GM21576 (cell line): ENCODE measurements at regions not wholly inside any gene's neighbourhood (a gene's known extent, or its start where the extent isn't known, plus 50 kb on each side); places are given as distances from the start of the nearest gene placed in this dataset.
"Not testable (repeated sequence)": the region's sequence is repeated elsewhere in the genome, so short reads cannot be mapped to it uniquely, and the experiment has no call there.

Source experiments
- ATAC-seq: cut with Tn5 transposase; IDR thresholded peaks from one replicate; pipeline ENCODE4 v1.9.1; 2021; ENCODE audit warnings: mild to moderate bottlenecking, moderate library complexity; ENCODE audit not compliant: unreplicated experiment

DNA sequence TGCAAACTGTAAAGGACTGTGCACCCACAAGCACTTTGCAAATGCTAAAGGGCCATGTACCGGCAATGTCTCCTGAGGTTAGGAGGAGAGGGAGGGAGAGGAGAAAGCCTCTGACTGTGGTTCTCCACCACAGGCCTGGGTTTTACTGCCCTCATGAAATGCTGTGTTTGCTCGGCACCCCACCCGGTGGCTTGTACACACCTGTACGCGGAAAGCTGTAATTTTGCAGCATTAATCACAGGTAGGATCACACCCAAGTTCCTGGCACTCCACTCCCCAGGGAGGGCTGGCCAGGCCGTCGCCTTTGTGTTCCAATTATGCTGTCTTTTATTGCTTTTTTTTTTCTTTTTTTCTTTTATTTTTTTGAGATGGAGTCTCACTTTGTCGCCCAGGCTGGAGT, 78.5 kb upstream of the MYL10 start:
- ATAC-seq = no peak

DNA sequence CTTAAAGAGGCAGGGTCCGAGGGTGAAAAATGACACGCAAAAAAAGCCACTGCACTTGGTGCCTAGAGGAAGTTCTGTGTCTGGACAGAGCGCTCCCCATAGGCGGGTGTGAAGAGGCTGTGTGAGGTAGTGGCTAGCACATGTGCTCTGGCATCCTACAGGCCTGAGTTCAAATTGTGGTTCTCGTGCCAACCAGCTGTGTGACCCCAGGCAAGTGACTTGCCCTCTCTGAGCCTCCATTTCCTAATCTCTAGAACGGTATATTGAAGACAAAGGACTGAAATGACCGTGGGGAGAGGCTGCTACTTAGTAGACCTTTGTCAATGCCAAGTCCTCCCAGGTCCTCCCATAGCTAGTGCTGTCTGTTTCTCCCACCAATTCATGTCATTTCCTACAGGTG, 79.1 kb upstream of the MYL10 start:
- no peak for ATAC-seq

DNA sequence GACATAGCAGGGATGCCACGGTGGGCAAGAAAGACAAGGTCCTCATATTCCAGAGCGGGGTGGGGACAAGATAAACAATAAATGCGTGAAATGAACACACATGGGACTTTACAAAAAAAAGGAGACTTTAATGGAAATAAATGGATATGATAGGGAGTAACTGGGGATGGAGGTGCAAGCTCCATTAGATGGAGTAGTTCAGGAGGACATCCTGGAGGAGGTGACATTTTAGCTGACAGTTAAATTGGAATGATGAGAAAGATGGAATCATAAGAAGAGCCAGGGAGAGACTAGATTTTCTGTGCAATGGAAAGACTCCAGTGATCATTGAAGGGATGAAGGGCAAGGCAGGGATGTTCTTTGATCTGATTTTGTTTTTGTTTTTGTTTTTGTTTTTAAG, 83.6 kb upstream of the MYL10 start:
- ATAC-seq = no peak

DNA sequence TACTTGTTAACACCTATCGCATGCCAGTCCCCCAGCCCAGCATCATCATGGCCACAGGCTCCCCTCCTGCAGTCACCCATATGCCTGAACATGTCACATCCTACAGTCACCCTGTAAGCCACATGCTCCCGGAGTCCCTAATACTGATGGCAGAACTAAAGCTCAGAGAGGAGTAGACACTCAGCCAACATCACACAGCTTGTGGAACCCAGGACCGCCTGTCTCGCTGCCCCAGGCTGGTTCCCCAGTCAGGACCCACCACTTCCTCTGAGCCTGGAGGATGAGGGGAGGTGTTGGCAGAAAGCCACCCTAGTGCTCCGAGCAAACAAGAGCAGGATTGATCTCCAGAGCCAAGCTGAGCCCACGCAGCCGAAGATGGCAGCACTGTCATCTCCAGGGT, 85.0 kb upstream of the MYL10 start:
- no peak for ATAC-seq

DNA sequence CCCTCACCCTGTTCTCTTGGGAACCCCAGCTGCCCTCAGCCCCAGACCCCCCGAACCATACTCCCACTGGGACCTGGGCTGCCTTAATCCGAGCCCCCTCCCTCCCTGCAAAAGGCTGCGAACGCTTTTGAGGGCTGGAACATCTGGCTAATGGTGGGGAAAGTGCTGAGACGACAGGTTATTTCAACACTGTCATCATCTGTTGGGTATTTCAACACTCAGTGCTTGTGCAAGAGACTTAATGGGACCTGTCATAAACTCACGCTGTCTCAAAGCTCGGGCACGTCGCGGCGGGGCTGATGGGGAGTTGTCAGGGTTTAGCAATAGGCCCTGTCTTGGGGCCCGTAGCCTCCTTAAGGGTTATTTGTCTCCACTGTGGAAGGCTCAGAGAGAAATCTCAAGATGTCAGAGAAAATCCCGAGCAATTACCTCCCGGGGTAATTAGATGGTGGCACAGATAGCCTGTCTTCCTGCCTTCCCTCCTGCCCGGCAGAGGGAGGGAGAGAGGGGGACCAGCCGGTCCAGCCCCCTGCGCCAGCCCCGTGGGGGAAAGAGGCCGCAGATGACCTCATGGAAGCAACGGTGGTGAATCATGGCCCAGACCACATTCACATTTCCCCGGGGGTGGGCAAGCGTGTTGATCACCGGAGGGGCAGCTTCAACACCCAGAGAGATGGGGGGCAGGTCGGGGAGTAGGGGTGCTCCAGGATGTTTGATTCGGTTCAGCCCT, 88.7 kb upstream of the MYL10 start:
- no peak for ATAC-seq

DNA sequence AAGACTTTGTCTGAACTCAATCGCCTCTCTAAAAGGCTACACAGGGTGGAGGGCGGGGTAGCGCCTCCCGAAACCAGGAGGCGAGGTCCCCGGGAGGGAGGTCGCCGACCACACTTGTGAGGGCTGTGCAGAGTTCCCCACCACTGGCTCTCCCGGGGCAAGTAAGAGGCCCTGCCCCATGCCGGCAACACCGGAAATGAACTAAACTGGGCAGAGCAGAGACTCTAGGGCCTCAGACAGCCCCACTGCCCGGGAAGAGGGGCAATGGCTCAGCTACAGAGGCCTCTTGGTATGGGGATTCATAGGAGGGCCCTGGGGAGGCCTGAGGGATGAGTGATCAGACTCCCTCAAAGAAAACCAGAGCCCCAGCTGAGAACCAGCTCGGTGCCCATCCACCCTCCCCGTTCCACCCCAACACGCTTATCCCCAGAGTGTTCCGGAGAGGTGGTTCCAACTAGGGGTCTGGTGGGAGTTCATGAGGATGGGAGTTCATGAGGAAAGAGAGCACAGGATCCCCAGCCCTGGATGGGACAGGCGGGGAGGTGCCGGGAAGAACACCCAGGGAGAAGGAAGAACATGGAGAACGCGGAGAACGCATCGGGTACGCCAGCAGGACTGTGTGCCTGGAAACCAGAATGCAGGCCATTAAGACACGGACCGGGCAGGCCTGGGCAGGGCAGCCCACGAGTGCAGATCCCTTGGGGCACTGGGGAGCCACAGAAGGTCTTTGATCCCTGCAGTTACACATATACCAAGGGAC, 89.4 kb upstream of the MYL10 start:
- no peak for ATAC-seq

DNA sequence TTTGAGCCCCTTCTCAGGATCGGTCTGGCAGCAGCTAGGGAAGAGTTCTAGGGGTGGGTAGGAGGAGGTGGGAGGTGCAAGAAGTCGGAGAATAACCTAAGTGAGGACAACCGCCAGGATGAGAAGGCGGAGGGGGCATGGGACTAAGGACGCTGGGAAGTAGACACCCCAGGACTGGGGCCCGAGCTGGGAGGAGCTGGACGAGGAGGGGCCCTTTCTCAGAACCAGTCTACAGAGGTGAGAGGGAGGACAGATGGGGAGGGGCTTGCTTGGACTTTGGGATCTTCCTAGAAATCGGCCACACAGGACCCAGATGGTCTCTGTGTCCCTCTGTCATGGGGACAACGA, 90.0 kb upstream of the MYL10 start:
- ATAC-seq = no peak

DNA sequence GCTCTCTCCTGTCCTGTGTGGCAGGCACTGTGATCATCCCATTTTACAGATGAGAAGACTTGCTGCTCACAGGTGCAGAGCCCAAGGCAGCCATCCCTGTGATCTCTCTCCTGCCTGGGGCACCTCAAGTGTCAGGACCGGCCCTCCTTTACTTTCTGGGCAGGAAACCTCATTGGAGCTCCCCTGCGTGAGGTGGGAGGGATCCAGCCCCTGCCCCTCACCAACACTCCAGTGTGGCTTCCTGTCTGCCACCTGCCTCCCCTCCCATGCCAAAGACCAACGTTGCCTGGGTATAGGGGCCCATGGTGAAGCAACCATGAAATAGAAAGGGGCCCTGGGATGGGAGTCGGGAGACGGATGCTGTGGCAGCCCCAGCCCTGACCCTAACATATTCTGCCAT, 91.2 kb upstream of the MYL10 start:
- ATAC-seq = no peak

DNA sequence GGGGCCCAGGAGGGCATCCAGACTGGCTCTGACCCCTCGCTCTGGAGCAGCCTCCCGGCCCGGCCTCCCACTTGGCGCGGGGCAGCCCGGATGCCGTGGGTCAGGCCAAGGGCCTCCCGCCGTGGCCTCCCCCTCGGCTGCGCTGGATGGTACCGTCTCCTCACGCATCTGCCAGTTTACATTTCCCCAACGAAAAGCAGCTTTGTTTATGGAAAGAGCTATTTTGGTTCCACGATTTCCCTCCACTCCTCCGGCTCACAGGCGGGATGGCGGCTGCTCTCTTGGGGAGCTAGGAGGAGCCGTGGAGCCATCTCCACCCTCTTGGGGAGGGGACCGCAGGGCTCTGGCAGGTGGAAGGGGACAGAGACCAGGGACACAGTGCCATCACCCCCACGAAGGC, 93.2 kb upstream of the MYL10 start:
- no peak for ATAC-seq

DNA sequence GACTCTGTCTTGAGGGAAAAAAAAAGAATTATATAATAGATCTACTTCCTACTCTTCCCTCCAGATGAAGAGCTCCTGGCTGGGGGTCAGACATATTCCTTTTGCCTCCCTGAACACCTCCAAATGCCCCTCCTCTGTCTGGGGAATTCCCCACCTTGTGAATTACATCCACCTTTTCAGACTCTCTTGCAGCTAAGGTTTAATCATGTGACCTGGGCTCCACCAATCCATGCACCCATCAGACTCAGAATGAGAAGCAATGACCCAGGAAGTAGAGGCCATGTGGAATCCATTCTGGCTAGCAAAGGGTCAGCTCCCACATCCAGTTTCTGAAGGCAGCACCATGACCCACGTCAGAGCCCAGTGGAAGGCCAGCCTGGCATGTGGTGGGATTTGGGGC, 93.6 kb upstream of the CUX1 start:
- ATAC-seq = no peak

DNA sequence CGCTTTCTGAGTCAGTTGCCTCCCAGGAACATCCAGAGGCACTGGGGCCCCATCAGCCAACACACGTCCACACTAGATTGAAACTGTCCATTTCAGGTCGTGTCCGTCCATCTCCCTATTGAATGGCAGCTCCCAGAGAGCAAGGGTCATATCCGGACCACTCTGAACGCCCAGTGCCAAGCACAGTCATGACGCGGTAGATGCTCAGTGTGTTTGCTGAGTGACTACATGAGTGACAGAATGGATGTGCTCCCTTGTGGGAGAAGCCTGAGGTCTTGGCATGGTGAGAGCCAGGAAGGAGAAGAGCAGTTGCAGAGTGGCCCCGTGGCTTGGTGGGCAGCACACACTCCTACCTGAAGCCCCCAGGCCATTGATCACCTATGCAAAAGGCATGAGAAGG, 92.5 kb upstream of the CUX1 start:
- no peak for ATAC-seq

DNA sequence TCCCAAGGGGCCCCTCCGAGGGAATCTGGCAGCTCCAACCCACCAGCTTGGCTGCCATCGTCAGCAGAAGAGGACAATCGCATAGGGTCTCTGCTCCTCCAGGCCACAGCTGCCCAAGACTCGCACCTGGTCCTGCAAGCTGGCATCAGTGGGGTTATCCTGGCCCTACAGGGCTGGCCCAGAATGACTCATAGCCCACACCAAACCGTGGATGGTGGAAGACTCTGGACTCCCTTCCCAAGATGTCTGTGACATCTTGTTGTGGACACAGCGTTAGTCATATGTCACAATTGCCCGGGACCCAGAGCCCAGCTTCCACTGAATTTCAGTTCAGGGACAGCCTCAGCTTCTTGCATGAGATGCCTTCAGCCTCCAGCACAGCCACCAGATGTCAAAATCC, 91.5 kb upstream of the CUX1 start:
- no peak for ATAC-seq

DNA sequence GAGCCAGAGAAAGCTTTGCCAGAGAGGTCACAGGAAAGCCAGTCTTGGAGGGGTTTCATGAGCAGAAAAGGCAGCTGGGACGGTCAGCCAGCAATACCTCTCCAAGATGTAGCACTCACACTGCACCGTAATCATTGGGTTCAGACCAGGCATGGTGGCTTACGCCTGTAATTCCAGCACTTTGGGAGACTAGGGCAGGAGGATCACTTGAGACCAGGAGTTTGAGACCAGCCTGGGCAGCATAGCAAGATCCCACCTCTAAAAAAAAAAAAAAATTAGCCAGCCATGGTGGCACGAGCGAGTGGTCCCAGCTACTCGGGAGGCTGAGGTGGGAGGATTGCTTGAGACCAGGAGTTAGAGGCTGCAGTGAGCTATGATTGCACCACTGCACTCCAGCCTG, 90.2 kb upstream of the CUX1 start:
- ATAC-seq = no peak

DNA sequence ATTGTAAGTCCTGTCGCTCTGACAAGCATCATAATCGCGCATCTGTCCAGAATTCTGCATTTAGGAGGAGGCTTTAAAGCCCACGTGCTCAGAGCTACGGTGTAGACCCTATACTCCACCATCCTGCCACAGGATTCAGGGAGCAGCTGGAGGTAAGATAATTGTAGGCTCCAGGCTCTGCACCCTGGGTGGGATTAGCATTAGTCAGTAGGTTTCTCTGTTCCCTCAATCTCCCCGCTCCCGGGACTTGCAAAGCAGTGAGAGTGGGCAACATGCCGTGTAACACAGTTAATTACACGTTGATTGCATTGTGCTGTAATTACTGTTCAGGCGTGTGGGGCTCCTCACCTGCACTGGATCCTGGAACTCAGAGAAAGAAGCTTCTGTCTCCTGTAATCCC, 89.3 kb upstream of the CUX1 start:
- no peak for ATAC-seq

DNA sequence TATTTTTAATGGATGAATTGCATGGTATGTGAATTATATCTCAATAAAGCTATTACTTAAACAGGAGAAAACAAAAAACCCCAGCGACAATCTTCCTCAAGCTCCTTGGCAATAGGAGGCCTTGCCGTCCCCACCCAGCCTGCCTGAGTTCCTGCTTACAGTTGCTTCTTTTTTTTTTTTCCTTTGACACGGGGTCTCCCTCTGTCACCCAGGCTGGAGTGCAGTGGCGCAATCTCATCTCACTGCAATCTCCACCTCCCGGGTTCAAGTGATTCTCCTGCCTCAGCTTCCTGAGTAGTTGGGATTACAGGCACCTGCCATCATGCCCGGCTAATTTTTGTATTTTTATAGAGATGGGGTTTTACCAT, 88.6 kb upstream of the CUX1 start:
- not testable (repeated sequence) for ATAC-seq

DNA sequence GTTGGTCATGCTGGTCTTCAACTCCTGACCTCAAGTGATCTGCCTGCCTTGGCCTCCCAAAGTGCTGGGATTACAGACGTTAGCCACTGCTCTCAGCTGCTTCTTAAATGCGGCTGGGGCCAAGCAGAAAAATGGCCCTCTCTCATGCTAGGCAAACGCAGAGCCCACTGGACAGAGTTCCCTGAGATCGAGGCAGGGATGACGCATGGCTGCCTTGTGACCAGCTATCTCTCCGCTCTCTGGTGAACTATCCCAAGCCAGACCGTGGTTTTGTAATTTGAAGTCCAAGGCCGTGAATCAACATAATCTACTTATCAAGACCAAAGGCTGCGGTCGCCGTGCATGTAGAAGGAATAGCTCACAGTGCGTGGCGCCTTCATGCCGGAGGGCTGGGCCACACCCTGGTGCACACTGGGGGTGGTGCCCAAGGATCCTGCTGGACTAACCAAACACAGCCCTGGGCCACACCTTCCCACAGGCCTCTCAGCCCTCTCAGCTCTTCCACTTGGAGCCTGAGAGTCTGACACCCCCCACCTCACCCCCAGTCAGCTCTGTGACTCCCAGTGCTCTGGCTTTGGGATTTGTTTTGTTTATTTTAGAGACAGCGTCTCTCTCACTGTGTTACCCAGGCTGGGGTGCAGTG, 88.1 kb upstream of the CUX1 start:
- ATAC-seq = no peak

DNA sequence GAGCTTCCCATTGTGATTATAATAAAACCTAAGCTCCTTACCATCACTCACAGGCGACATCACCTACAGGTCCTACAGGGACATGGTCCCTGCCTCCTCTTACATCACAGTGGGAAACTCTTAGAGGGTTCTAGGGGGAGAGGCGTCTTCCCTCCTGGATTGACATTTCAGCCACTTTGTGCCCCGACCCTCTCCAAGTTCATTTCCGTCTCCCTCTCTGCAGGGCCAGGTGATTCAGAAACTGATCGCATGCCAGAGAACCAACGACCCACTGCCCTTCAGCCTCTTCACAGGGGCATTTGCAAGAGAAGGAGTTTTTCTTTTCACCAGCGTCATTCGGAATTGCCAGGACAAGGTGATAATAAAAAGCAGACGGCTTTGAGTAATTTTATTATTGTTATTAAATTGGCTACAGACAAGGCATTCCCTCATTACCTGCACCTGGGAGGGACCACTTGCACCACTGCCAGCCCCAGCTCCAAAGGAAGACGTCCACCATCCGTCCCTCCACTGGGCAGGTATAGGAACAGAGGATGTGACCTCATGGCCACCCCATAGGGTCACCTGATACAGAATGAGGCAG, 85.8 kb upstream of the CUX1 start:
- no peak for ATAC-seq

DNA sequence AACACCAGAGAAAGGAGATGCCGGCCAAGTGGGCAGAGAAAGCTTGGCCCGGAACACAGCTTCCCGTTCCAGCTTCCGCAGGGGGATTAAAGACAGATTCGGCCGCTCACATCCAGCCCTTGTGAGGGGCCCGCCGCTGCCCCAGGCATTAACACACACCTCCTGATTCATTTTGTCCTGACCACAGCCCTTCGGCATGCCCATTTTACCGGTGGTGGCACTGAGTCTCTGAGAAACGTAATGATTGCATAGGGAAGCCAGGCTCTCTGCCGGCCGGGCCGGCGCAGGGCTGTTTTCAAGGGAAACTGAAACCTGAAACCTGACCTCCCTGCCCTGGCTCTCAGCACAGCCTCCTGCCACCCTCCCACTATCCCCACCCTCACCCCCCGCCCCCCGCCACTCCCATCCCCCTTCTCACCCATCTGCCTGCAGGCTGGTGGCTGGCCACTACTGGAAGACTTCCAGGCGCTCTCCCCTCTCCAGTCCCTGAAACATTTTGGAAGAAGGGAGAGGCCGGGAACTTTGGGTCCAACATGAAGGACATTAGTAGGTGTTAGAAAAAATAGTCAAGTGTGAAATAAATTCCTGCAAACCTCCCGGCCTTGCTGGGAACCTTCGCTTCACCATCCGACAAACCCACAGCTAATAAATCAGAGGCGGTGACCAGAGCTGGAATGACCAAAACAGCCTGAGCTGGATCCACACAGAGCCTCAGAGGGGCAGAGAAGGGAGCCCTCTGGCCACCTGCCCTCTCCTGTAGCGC, 83.5 kb upstream of the CUX1 start:
- no peak for ATAC-seq

DNA sequence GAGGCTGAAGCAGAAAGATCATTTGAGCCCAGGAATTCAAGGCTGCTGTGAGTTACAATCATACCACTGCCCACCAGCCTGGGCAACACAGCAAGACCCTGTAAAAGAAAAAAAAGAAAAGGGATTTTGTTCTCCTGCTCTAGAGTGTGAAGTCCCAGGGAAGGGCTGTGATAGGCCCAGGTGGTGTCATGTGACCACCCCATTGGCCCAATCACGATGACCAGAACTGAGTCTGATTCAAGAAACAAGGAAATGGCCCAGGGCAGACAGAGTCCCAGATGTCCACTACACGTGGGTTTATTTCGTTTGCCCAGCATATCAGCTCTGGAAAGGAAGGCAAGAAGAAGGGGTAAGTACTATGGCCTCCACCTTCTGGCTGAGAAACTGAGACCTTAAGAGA, 81.3 kb upstream of the CUX1 start:
- no peak for ATAC-seq

DNA sequence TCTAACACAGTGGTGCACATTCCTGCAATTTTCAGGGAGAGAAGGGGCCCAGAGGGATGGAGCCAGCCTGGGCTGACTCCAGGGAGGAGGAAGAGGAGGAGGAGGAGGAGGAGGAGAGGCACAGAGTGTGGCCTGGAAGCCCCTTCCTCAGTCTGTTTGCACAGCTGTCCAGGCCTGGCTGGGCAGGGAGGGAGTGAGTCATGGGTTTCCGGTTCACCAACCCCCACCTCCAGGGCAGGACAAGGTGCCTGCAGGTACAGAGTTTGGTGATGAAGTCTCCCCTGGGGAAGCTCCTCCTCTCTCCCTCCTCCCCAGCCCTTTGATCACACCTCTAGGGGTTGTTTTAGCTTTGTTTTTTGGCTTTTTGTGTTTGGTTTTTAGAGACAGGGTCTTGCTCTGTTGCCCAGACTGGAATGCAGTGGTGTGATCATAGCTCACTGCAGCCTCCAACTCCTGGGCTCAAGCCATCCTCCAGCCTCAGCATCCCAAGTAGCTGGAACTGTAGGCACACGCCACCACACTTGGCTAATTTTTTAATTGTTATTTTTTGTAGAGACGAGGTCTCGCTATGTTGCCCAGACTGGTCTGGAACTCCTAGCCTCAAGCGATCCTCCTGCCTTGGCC, 77.5 kb upstream of the CUX1 start:
- ATAC-seq = no peak
